ENCODE measurements at regions not wholly inside any gene's neighbourhood (a gene's known extent, or its start where the extent isn't known, plus 50 kb on each side); places are given as distances from the start of the nearest gene placed in this dataset.

DNA sequence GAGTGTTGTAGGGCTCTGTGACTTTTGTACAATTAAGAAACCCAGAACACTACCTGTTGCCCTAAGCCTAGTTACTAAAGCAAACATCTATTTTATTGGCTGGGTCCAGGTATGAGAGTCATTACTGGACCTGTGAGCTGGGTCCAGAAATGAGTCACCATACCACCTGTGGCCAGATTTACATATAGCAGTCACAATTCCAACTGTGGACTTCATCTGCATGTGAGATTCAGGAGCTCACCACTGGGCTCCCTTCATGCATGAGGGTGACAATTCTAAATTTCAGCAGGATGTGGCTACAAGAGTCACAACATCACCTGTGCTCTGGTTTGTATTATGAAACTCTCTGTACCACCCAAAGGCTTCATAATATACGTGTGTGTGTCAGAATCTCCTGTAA is 2038.0 kb downstream of the TP53TG3F start:
- no peak for TF ChIP-seq CTCF (IDR thresholded peaks at IDR 0.05; ENCODE audit: low read depth, low read length)
- TF ChIP-seq MAX (IDR thresholded peaks at IDR 0.05; ENCODE audit: low read depth, low read length): no peak
- no peak for TF ChIP-seq POLR2A (IDR thresholded peaks at IDR 0.05; ENCODE audit: extremely low read depth, insufficient read length)
- TF ChIP-seq MYC (IDR thresholded peaks at IDR 0.05; ENCODE audit: low read depth, low read length): no peak
- H3K4me3 ChIP-seq (ENCODE audit: low read depth, low read length): no peak overlapping the region
- DNase-seq (ENCODE audit: low read depth): no peak

DNA sequence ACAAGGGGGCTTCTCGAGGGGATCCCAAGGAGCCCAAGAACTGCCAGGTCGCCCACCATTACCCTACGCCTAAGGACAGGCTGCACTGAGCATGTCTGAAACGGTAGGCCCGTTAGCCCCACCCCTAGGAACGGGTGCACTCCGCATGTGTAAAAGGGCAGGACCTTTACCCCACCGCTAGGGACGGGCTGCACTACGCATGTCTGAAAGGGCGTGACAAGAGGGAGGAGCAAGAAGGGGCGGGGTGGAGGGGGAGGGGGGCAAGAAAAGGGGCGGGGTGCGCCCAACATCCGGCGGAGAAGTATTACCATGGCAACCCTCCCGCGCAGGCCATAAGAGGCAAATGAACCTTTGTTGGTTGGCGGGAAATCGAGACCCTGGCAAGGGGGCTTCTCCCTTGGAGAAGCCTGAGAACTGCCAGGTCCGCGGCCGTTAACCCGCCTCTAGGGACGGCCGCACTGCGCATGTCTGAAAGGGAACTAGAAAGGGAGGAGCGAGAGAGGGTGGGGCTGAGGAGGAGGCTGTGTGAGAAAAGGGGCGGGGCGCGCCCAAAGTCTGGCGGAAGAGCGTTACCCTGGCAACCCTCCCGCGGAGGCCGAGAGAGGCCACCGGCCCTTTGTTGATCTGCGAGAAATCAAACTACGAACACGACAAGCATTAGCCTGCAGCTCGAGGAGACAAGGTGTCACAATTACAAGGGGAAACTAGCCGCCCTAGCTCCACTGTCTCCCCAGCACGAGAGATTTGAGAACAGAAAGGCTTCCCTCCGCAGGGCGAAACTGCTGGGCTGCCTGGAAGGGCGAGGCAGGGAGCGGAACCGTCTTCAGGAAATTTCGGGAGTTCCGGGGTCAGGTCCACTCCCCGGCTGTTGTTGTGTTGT is 2046.8 kb downstream of the TP53TG3F start:
- no peak for DNase-seq (ENCODE audit: low read depth)
- TF ChIP-seq POLR2A (IDR thresholded peaks at IDR 0.05; ENCODE audit: extremely low read depth, insufficient read length) (no peak), MYC (IDR thresholded peaks at IDR 0.05; ENCODE audit: low read depth, low read length) (no peak), MAX (IDR thresholded peaks at IDR 0.05; ENCODE audit: low read depth, low read length) (no peak), CTCF (IDR thresholded peaks at IDR 0.05; ENCODE audit: low read depth, low read length) (no peak)

DNA sequence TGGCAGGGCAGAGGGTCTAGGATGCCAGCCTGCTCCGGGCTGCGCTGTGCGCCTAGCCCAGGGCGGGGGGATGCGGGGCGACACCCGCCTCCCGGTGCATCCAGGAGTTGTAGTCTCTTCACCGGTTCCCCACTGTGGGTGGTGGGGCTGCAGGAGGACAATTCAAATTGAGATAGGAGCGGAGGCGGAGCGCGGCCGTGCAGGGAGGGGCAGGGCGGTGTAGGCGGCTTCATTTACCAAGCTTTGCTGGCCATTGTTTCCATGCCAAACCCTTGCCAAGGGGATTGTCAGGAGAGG is 2047.4 kb downstream of the TP53TG3F start:
- no peak overlapping the region for H3K4me3 ChIP-seq (ENCODE audit: low read depth, low read length)
- TF ChIP-seq CTCF (IDR thresholded peaks at IDR 0.05; ENCODE audit: low read depth, low read length) (no peak), MYC (IDR thresholded peaks at IDR 0.05; ENCODE audit: low read depth, low read length) (no peak), POLR2A (IDR thresholded peaks at IDR 0.05; ENCODE audit: extremely low read depth, insufficient read length) (no peak), MAX (IDR thresholded peaks at IDR 0.05; ENCODE audit: low read depth, low read length) (no peak)
- DNase-seq (ENCODE audit: low read depth): no peak

More for the DNA sequence above, 2046.8 kb downstream of the TP53TG3F start:
- H3K4me3 ChIP-seq (ENCODE audit: low read depth, low read length): no peak overlapping the region

DNA sequence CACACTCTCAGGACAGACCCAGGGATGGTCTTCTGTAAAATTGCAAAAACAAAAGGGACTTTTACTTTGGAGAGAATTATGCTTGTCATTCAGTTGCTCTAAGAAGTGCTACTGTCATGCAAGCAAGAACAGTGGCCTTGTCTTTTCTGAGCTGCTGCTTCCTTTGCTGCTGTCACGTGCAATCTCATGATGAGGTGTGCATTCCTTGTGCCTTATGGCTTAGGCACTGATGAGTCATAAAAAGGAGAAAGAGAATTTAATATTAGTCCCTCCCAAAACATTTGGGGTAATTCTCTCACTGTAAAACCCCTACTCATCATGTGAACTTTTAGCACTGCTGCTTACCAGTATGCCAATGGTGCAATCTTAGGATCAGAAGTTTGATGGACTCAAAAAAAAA is 2051.3 kb downstream of the TP53TG3F start:
- TF ChIP-seq MYC (IDR thresholded peaks at IDR 0.05; ENCODE audit: low read depth, low read length) (no peak), CTCF (IDR thresholded peaks at IDR 0.05; ENCODE audit: low read depth, low read length) (no peak), POLR2A (IDR thresholded peaks at IDR 0.05; ENCODE audit: extremely low read depth, insufficient read length) (no peak), MAX (IDR thresholded peaks at IDR 0.05; ENCODE audit: low read depth, low read length) (no peak)
- no peak for DNase-seq (ENCODE audit: low read depth)
- no peak overlapping the region for H3K4me3 ChIP-seq (ENCODE audit: low read depth, low read length)

GRCh38 chr16:35516551-35516950 is 2057.1 kb downstream of the TP53TG3F start:
- DNase-seq (ENCODE audit: low read depth): no peak
- no peak overlapping the region for H3K4me3 ChIP-seq (ENCODE audit: low read depth, low read length)
- TF ChIP-seq CTCF (IDR thresholded peaks at IDR 0.05; ENCODE audit: low read depth, low read length) (no peak), MAX (IDR thresholded peaks at IDR 0.05; ENCODE audit: low read depth, low read length) (no peak), MYC (IDR thresholded peaks at IDR 0.05; ENCODE audit: low read depth, low read length) (no peak), POLR2A (IDR thresholded peaks at IDR 0.05; ENCODE audit: extremely low read depth, insufficient read length) (no peak)

Data from NB4 (cell line).